ENCODE measurements at regions not wholly inside any gene's neighbourhood (a gene's known extent, or its start where the extent isn't known, plus 50 kb on each side); places are given as distances from the start of the nearest gene placed in this dataset.

- H3K4me3 ChIP-seq (ENCODE audit: low read length): no peak overlapping the region
- no peak for DNase-seq (ENCODE audit: low read depth)
- no peak for TF ChIP-seq CTCF (IDR thresholded peaks at IDR 0.05; ENCODE audit: insufficient read depth, low read depth, low read length, missing control alignments)
These were observed 147.1 kb downstream of the NAA11 start for GRCh38 chr4:79178760-79179159.

GRCh38 chr4:79177388-79177787, 148.5 kb downstream of the NAA11 start:
- no peak for TF ChIP-seq CTCF (IDR thresholded peaks at IDR 0.05; ENCODE audit: insufficient read depth, low read depth, low read length, missing control alignments)
- DNase-seq (ENCODE audit: low read depth): no peak
- no peak overlapping the region for H3K4me3 ChIP-seq (ENCODE audit: low read length)

- DNase-seq (ENCODE audit: low read depth): no peak
- no peak for TF ChIP-seq CTCF (IDR thresholded peaks at IDR 0.05; ENCODE audit: insufficient read depth, low read depth, low read length, missing control alignments)
- H3K4me3 ChIP-seq (ENCODE audit: low read length): no peak overlapping the region
These were observed 149.5 kb downstream of the NAA11 start for GRCh38 chr4:79176351-79176750.

- no peak for DNase-seq (ENCODE audit: low read depth)
- H3K4me3 ChIP-seq (ENCODE audit: low read length): no peak overlapping the region
- TF ChIP-seq CTCF (IDR thresholded peaks at IDR 0.05; ENCODE audit: insufficient read depth, low read depth, low read length, missing control alignments): no peak
These were observed 150.1 kb downstream of the NAA11 start for GRCh38 chr4:79175716-79176115.

GRCh38 chr4:79174490-79175252, 151.2 kb downstream of the NAA11 start:
- DNase-seq (ENCODE audit: low read depth): no peak
- no peak overlapping the region for H3K4me3 ChIP-seq (ENCODE audit: low read length)
- no peak for TF ChIP-seq CTCF (IDR thresholded peaks at IDR 0.05; ENCODE audit: insufficient read depth, low read depth, low read length, missing control alignments)

- DNase-seq (ENCODE audit: low read depth): no peak
- TF ChIP-seq CTCF (IDR thresholded peaks at IDR 0.05; ENCODE audit: insufficient read depth, low read depth, low read length, missing control alignments): no peak
These were observed 152.7 kb downstream of the NAA11 start for GRCh38 chr4:79173186-79173585.

GRCh38 chr4:79170077-79170476, 155.8 kb downstream of the NAA11 start:
- no peak for DNase-seq (ENCODE audit: low read depth)
- H3K4me3 ChIP-seq (ENCODE audit: low read length): no peak overlapping the region
- TF ChIP-seq CTCF (IDR thresholded peaks at IDR 0.05; ENCODE audit: insufficient read depth, low read depth, low read length, missing control alignments): no peak

More at GRCh38 chr4:79173186-79173585, 152.7 kb downstream of the NAA11 start:
- H3K4me3 ChIP-seq (ENCODE audit: low read length): no peak overlapping the region

All from epithelial cell of esophagus (primary cell).